IPS-15b (cell line): ENCODE measurements at regions not wholly inside any gene's neighbourhood (a gene's known extent, or its start where the extent isn't known, plus 50 kb on each side); places are given as distances from the start of the nearest gene placed in this dataset.

Source experiments
- H3K27me3 ChIP-seq: one replicate; pipeline ENCODE4 v1.6.1; 2013; ENCODE audit warnings: low read length; ENCODE audit not compliant: control insufficient read depth, insufficient read depth
- H3K36me3 ChIP-seq: one replicate; pipeline ENCODE4 v1.6.1; 2013; ENCODE audit warnings: low read length; ENCODE audit not compliant: control insufficient read depth, insufficient read depth
- H3K4me1 ChIP-seq: one replicate; pipeline ENCODE4 v1.6.1; 2013; ENCODE audit warnings: mild to moderate bottlenecking, low read length; ENCODE audit not compliant: control insufficient read depth, insufficient read depth
- H3K4me3 ChIP-seq: one replicate; pipeline ENCODE4 v1.5.1; 2013; ENCODE audit warnings: low read depth, low read length
- H3K9ac ChIP-seq: one replicate; pipeline ENCODE4 v1.6.1; 2013; ENCODE audit warnings: low read depth, mild to moderate bottlenecking, low read length
- H3K9me3 ChIP-seq: one replicate; pipeline ENCODE4 v1.6.1; 2013; ENCODE audit warnings: mild to moderate bottlenecking, low read length; ENCODE audit not compliant: control insufficient read depth, insufficient read depth

GRCh38 chr3:82927309-82928253 is 1166.1 kb upstream of the GBE1 start:
- no peaks in the 10 kb centered on the region for H3K9me3 ChIP-seq
- H3K9ac ChIP-seq: no peak overlapping the region
- no peaks in the 10 kb centered on the region for H3K4me1 ChIP-seq
- H3K36me3 ChIP-seq: no peaks in the 10 kb centered on the region
- H3K4me3 ChIP-seq: no peak overlapping the region
- no peaks in the 10 kb centered on the region for H3K27me3 ChIP-seq

- no peaks in the 10 kb centered on the region for H3K27me3 ChIP-seq
- no peaks in the 10 kb centered on the region for H3K9me3 ChIP-seq
- H3K9ac ChIP-seq: no peak overlapping the region
- H3K4me3 ChIP-seq: no peak overlapping the region
- H3K36me3 ChIP-seq: no peaks in the 10 kb centered on the region
- no peaks in the 10 kb centered on the region for H3K4me1 ChIP-seq
Measured at GRCh38 chr3:82891028-82891427, 1129.6 kb upstream of the GBE1 start.

GRCh38 chr3:82883072-82883471 is 1121.6 kb upstream of the GBE1 start:
- Histone ChIP-seq H3K4me3 (no peak overlapping the region), H3K9ac (no peak overlapping the region), H3K27me3 (no peaks in the 10 kb centered on the region), H3K36me3 (no peaks in the 10 kb centered on the region), H3K4me1 (no peaks in the 10 kb centered on the region), H3K9me3 (no peaks in the 10 kb centered on the region)

- no peaks in the 10 kb centered on the region for H3K27me3 ChIP-seq
- no peaks in the 10 kb centered on the region for H3K36me3 ChIP-seq
- no peak overlapping the region for H3K9ac ChIP-seq
- H3K4me1 ChIP-seq: no peaks in the 10 kb centered on the region
- no peaks in the 10 kb centered on the region for H3K9me3 ChIP-seq
- H3K4me3 ChIP-seq: no peak overlapping the region
Measured at GRCh38 chr3:82875401-82875800, 1114.0 kb upstream of the GBE1 start.

GRCh38 chr3:82839871-82840270 is 1078.4 kb upstream of the GBE1 start:
- Histone ChIP-seq H3K9me3 (no peaks in the 10 kb centered on the region), H3K9ac (no peak overlapping the region), H3K27me3 (no peaks in the 10 kb centered on the region), H3K36me3 (no peaks in the 10 kb centered on the region), H3K4me3 (no peak overlapping the region), H3K4me1 (no peaks in the 10 kb centered on the region)

- H3K9ac ChIP-seq: no peak overlapping the region
- H3K9me3 ChIP-seq: no peaks in the 10 kb centered on the region
- no peaks in the 10 kb centered on the region for H3K4me1 ChIP-seq
- no peaks in the 10 kb centered on the region for H3K36me3 ChIP-seq
- H3K27me3 ChIP-seq: no peaks in the 10 kb centered on the region
- no peak overlapping the region for H3K4me3 ChIP-seq
Measured at GRCh38 chr3:82834098-82834497, 1072.7 kb upstream of the GBE1 start.

GRCh38 chr3:82824491-82824890 is 1063.0 kb upstream of the GBE1 start:
- Histone ChIP-seq H3K36me3 (no peaks in the 10 kb centered on the region), H3K4me1 (no peaks in the 10 kb centered on the region), H3K9me3 (no peaks in the 10 kb centered on the region), H3K9ac (no peak overlapping the region), H3K4me3 (no peak overlapping the region), H3K27me3 (no peaks in the 10 kb centered on the region)

GRCh38 chr3:82816086-82816485 is 1054.6 kb upstream of the GBE1 start:
- H3K36me3 ChIP-seq: no peaks in the 10 kb centered on the region
- no peak overlapping the region for H3K4me3 ChIP-seq
- H3K9me3 ChIP-seq: no peaks in the 10 kb centered on the region
- no peaks in the 10 kb centered on the region for H3K4me1 ChIP-seq
- no peaks in the 10 kb centered on the region for H3K27me3 ChIP-seq
- H3K9ac ChIP-seq: no peak overlapping the region

- H3K36me3 ChIP-seq: no peaks in the 10 kb centered on the region
- no peaks in the 10 kb centered on the region for H3K4me1 ChIP-seq
- no peaks in the 10 kb centered on the region for H3K9me3 ChIP-seq
- H3K27me3 ChIP-seq: no peaks in the 10 kb centered on the region
- no peak overlapping the region for H3K4me3 ChIP-seq
- no peak overlapping the region for H3K9ac ChIP-seq
Measured at GRCh38 chr3:82815417-82816058, 1054.1 kb upstream of the GBE1 start.

GRCh38 chr3:82814660-82815059 is 1053.2 kb upstream of the GBE1 start:
- no peak overlapping the region for H3K9ac ChIP-seq
- no peaks in the 10 kb centered on the region for H3K27me3 ChIP-seq
- no peaks in the 10 kb centered on the region for H3K4me1 ChIP-seq
- H3K4me3 ChIP-seq: no peak overlapping the region
- H3K36me3 ChIP-seq: no peaks in the 10 kb centered on the region
- H3K9me3 ChIP-seq: no peaks in the 10 kb centered on the region

- no peak overlapping the region for H3K4me3 ChIP-seq
- H3K36me3 ChIP-seq: no peaks in the 10 kb centered on the region
- H3K9ac ChIP-seq: no peak overlapping the region
- H3K27me3 ChIP-seq: no peaks in the 10 kb centered on the region
- H3K4me1 ChIP-seq: no peaks in the 10 kb centered on the region
- H3K9me3 ChIP-seq: no peaks in the 10 kb centered on the region
Measured at GRCh38 chr3:82807781-82808180, 1046.3 kb upstream of the GBE1 start.

GRCh38 chr3:82802501-82802900 is 1041.1 kb upstream of the GBE1 start:
- Histone ChIP-seq H3K4me3 (no peak overlapping the region), H3K36me3 (no peaks in the 10 kb centered on the region), H3K9me3 (no peaks in the 10 kb centered on the region), H3K27me3 (no peaks in the 10 kb centered on the region), H3K4me1 (no peaks in the 10 kb centered on the region), H3K9ac (no peak overlapping the region)
